ENCODE measurements at regions not wholly inside any gene's neighbourhood (a gene's known extent, or its start where the extent isn't known, plus 50 kb on each side); places are given as distances from the start of the nearest gene placed in this dataset.
"Not testable (repeated sequence)": the region's sequence is repeated elsewhere in the genome, so short reads cannot be mapped to it uniquely, and the experiment has no call there.

- no peak for DNase-seq (ENCODE audit: low read depth in 3 of 3)
Measured at GRCh38 chr12:89781946-89782550, 73.4 kb upstream of the ATP2B1 start.

- DNase-seq (ENCODE audit: low read depth in 3 of 3), result no peak
Measured at GRCh38 chr12:89781156-89781555, 72.5 kb upstream of the ATP2B1 start.

GRCh38 chr12:89779090-89779489 lies 70.5 kb upstream of the ATP2B1 start:
- no peak for DNase-seq (ENCODE audit: low read depth in 3 of 3)

GRCh38 chr12:89777733-89778379 lies 69.2 kb upstream of the ATP2B1 start:
- no peak for DNase-seq (ENCODE audit: low read depth in 3 of 3)

- no peak for DNase-seq (ENCODE audit: low read depth in 3 of 3)
Measured at GRCh38 chr12:89775986-89776365, 67.3 kb upstream of the ATP2B1 start.

GRCh38 chr12:89775063-89775985 lies 66.7 kb upstream of the ATP2B1 start:
- DNase-seq (ENCODE audit: low read depth in 3 of 3), result no peak

- DNase-seq (ENCODE audit: low read depth in 3 of 3), result no peak
Measured at GRCh38 chr12:89774645-89775044, 66.0 kb upstream of the ATP2B1 start.

GRCh38 chr12:89770391-89770790 lies 61.8 kb upstream of the ATP2B1 start:
- no peak for DNase-seq (ENCODE audit: low read depth in 3 of 3)

GRCh38 chr12:89769483-89769818 lies 60.8 kb upstream of the ATP2B1 start:
- no peak for DNase-seq (ENCODE audit: low read depth in 3 of 3)

- DNase-seq (ENCODE audit: low read depth in 3 of 3), result no peak
Measured at GRCh38 chr12:89768586-89769482, 60.2 kb upstream of the ATP2B1 start.

GRCh38 chr12:89765959-89766824 lies 57.6 kb upstream of the ATP2B1 start:
- no peak for DNase-seq (ENCODE audit: low read depth in 3 of 3)

GRCh38 chr12:89764164-89764563 lies 55.5 kb upstream of the ATP2B1 start:
- DNase-seq (ENCODE audit: low read depth in 3 of 3), result not testable (repeated sequence)

- no peak for DNase-seq (ENCODE audit: low read depth in 3 of 3)
Measured at GRCh38 chr12:89762498-89763170, 54.0 kb upstream of the ATP2B1 start.

GRCh38 chr12:89760783-89761182 lies 52.1 kb upstream of the ATP2B1 start:
- DNase-seq (ENCODE audit: low read depth in 3 of 3), result no peak
